NCI-H2227 (cell line): ENCODE measurements at regions not wholly inside any gene's neighbourhood (a gene's known extent, or its start where the extent isn't known, plus 50 kb on each side); places are given as distances from the start of the nearest gene placed in this dataset.
"Not testable (repeated sequence)": the region's sequence is repeated elsewhere in the genome, so short reads cannot be mapped to it uniquely, and the experiment has no call there.

Experiments
- DNase-seq: peaks from one replicate; lab custom pipeline; 2025; ENCODE audit not compliant: unreplicated experiment; lab: John Stamatoyannopoulos, UW

DNA sequence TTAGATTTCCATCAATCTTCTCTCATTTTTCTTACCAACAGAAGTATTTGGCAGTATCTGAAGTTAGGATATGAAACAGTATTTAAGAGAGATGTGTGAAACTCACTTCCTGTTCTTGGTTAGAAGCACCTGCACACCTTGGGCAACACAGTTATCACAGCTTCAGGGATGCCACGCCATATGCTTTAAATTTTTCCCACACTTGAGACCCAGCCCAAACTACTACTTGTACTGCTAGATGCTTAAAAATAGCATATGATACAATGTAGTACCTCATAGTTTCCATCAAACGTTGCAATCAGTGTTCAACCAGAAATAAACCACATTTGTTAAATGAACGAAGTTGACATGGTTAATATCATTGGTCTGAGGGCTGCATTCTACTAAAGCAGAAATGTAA, 725.1 kb upstream of the FRG1 start:
- no peak for DNase-seq

DNA sequence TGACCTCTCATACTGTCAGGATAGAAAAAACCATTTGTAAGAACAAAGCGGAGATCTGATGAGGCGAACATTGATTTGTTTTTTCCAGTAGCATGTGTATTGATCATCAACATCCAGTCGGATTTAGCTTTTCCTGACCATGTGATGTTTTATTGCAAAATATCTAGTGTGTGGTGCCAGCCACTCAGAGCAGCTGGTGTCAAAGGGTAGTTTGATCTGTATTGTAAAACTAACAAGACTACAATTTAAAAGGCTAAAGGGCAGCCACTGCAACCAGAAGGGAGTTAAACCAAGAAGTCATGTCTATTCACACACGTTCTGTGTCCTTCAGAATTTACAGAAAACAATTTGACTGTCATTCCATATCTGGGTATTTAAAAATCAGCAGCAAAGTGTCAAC, 719.0 kb upstream of the FRG1 start:
- no peak for DNase-seq

DNA sequence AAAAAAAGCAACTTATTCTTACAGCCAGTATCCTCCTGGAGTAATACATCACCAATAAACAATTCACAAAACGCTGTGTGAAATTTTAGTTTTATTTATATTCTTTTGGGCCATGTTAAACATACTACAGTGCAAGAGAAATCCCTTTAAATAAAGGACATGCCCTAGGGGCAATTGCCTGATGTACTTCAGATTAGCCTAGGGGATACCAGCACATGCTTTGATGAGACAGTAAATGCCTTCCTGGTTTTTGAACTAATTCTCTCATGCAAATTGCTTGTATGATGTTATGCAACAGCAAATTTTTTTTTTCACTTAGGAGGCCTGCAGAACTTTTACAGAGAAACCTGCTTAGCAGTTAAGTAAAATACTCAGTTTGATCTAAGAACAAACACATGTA, 711.9 kb upstream of the FRG1 start:
- no peak for DNase-seq

DNA sequence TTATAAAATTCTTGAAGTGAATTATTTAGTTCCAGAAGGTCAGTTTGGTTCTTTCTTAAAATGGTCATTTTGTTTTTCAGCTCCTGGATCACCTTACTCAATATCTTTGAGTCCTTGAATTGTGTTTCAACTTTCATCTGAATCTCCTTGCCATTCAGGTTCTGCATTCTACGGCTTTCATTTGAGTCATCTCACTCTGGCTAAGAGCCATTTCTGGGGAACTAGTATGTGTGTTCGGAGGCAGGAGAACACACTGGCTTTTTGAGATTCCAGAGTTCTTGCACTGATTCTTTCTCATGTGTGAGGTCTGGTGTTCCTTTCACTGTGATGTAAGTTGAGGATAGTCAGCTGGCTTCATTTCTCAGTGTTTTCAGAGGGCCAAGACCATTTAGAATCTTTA, 708.4 kb upstream of the FRG1 start:
- DNase-seq, result no peak

DNA sequence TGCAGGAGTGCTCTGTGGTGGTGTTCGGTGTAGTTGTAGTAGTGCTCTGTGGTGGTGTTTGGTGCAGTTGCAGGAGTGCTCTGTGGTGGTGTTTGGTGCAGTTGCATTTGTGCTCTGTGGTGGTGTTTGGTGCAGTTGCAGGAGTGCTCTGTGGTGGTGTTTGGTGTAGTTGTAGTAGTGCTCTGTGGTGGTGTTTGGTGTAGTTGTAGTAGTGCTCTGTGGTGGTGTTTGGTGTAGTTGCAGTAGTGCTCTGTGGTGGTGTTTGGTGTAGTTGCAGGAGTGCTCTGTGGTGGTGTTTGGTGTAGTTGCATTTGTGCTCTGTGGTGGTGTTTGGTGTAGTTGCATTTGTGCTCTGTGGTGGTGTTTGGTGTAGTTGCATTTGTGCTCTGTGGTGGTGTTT, 706.9 kb upstream of the FRG1 start:
- not testable (repeated sequence) for DNase-seq

DNA sequence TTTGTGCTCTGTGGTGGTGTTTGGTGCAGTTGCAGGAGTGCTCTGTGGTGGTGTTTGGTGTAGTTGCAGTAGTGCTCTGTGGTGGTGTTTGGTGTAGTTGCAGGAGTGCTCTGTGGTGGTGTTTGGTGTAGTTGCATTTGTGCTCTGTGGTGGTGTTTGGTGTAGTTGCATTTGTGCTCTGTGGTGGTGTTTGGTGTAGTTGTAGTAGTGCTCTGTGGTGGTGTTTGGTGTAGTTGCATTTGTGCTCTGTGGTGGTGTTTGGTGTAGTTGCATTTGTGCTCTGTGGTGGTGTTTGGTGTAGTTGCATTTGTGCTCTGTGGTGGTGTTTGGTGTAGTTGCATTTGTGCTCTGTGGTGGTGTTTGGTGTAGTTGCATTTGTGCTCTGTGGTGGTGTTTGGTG, 705.7 kb upstream of the FRG1 start:
- DNase-seq, result not testable (repeated sequence)

DNA sequence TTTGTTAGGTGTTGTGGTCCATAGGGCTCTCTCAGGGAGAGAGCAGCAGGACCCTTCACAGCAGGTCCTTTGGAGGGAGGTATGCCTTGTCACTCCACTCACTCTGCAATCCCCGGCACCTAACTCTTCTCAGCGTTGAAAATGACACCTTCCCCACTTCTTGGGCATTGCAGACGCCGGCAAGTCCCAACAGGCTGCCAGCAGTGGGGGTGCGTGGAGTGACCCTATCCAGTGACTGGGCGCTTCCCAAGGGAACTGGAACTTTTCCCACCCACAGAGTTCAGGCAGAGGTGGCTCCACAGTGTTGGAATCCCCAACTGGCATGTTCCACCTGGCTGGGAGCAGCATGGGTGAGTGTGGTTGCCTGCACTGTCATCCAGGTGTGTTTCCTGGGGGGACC, 705.1 kb upstream of the FRG1 start:
- no peak for DNase-seq

DNA sequence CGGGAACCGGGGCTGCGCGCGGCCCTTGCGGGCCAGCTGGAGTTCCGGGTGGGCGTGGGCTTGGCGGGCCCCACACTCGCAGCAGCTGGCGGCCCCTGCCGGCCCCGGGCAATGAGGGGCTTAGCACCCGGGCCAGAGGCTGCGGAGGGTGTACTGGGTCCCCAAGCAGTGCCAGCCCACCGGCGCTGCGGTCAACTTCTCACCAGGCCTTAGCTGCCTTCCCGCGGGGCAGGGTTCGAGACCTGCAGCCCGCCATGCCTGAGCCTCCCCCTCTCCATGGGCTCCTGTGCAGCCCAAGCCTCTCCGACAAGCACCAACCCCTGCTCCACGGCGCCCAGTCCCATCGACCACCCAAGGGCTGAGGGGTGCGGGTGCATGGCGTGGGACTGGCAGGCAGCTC, 704.4 kb upstream of the FRG1 start:
- DNase-seq, result not testable (repeated sequence)

DNA sequence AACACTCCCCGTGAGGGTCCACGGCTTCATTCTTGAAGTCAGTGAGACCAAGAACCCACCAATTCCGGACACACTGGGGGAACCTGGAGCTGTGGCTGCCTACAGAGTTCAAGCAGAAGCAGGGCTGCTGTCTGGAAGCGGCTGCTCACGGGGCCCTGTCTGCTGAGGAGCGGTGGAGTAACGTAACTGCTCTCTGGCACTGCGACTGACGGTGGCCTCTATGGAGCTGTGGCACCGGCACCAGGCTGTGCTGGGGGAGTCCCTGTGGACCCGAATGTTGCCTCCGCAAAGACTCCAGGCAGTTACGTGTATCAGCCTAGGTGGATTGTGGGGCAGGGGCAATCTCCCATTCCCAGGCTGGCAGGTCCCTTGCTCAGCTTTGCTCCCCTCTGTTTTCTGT, 703.3 kb upstream of the FRG1 start:
- no peak for DNase-seq

DNA sequence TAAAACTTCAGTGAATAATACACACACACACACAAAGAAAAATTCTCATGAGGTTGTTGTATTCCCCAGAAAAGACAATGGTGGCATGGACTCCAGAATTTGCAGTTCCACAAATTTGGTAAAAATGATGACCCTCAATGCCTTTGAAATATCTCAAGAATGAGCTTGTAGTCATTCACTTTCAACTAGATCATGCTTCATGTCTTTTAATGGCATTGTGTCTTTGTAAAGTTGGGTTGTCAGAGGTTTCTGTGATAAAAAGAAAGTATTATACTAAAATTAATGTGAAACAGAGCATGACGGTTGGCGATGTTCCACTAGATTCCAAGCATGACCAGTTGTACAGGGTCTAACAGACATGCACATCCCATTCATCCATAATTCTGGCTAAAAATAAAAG, 685.0 kb upstream of the FRG1 start:
- no peak for DNase-seq

DNA sequence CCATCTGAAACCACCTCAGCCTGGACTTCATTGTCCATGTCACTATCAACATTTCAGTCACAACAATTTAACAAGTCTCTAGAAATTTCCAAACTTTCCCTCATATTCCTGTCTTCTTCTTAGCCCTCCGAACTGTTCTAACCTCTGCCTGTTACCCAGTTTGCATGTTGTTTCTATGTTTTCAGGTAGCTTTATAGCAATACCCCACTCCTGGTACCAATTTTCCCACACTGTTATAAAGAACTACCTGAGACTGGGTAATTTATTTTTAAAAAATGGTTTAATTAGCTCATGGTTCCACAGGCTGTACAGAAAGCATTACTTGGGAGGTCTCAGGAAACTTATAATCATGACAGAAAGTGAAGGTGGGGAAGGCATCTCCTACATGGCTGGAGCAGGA, 679.2 kb upstream of the FRG1 start:
- DNase-seq, result no peak

DNA sequence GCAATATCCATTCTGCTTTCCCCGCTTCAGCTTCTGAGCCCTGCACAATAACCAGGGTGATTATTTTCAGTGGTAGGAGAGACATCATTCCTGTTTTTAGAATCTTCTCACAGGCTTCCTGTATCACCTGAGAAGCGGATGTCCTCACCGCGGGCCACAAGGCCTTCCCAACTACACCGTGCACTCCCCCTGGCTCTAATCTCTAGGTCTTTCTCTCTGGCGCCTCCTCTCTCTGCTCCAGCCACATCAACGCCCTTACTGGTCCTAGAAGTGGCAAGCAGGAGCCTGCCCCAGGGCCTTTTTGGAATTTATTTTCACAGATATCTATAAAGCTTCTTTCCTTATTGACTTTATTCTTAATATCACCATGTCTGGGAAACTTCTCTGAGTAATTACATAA, 675.2 kb upstream of the FRG1 start:
- no peak for DNase-seq

DNA sequence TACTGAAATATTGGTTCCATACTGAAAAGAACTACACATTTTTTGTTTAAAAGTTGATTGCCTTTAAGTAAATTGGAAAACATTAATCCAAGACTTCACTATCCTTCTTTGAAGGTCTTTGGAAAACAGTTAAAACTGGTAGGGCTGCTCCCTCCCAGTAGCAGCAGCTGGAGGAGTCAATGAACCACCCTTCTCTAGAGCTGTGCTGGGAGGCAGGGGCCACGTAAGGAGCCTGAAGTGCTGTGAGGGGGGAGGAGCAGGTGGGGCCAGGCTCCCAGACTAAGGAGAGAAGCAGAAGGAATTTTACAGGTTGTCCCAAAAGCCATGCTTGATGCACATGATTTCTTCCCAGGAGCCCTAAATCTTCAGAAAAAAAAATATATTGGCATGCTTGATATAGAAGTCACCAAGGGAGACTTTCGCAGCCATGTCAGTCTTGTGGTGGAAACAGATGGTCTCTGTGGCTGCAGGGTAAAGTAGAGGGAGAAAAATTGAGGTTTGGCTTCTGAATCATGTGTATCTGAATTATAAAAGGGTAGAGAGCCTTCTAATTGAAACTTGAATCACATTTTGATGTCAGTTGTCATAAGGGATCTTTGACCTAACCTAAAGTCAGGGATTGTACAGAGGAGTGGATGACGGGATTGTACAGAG, 673.2 kb upstream of the FRG1 start:
- no peak for DNase-seq

DNA sequence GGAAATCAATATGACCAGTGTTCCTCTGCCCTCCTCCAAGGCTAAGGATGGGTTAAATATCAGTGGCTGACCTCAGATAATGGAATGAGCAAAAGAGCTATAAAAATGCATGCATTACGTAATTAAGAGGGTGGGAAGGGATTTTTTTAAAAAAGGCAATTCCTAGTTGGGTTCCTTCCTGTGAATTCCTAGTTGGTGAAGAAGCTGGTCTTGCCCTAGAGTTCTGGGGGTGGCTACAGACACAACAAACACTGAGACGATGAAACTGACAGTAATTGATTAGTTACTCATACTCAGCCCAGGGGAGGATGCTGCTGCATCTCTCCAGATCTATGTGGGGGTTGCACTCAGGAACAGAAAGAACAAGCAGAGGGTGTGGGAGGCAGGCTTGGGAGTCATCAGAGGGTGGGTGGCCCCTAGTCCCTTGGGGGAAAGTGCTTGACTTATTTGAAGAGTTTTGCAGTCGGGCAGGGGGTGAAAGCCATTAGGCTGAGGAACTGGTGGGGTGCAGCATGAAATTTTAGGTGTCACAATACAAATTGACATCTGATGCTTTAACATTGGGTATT, 662.0 kb upstream of the FRG1 start:
- DNase-seq, result no peak

DNA sequence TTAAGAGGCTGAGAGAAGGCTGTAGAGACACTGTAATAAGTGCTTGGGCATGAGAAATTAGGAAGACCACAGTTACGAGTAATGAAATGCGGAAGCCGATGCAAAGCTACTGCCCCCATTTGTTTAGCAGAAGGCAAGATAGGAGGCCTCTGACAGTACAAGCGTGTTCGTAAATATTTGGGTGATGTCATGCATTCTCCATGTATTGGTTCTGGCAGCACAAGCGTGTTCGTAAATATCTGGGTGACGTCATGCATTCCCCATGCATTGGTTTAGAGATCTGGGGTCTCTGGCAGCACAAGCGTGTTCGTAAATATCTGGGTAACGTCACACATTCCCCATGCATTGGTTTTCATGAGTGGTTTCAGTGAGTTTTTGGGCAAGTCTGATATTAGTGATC, 661.5 kb upstream of the FRG1 start:
- no peak for DNase-seq

DNA sequence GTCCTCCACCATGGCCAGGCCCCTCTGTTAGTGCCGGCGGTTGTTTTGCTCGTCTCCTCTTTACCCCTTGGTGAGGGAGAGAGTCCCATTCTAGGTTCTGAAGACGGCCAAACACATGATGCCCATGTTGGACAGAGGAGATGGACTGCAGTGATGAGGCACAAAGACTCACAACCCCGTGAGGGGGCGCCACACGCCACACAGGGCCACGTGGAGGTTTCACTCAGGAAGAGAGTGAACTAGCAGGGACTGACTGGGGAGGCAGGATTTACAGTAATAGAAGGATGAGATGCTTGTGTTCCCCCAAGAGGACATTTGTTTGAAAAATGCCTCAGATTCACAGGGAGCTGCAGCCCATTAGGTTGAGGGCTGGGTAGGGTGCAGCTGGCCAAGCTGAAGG, 655.3 kb upstream of the FRG1 start:
- no peak for DNase-seq

DNA sequence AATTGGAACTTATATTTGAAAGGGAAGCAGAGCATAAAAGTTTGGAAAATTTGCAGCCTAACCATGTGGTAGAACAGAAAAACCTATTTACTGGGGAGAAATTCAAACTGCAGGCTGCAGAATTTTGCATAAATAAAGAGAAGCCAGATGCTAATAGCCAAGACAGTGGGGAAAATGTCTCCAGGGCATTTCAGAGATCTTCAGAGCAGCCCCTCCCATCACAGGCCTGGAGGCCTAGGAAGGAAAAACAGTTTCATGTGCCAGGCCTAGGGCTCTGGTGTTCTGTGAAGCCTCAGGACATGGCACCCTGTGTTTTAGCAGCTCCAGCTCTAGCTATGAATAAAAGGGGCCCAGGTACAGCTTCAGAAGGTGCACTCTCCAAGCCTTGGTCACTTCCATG, 648.7 kb upstream of the FRG1 start:
- DNase-seq, result no peak

DNA sequence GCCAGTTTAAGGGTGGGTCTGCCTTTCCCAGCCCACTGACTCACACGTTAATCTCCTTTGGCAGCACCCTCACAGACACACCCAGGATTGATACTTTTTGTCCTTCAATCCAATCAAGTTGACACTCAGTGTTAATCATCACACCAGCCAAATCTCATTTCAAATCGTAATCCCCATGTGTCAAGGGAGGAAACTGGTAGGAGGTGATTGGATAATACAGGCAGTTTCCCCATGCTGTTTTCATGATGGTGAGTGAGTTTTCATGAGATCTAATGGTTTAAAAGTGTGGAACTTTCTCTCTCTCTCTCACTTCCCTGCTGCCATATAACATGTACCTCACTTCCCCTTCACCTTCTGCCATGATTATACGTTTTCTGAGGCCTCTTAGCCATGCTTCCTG, 647.2 kb upstream of the FRG1 start:
- DNase-seq, result no peak

DNA sequence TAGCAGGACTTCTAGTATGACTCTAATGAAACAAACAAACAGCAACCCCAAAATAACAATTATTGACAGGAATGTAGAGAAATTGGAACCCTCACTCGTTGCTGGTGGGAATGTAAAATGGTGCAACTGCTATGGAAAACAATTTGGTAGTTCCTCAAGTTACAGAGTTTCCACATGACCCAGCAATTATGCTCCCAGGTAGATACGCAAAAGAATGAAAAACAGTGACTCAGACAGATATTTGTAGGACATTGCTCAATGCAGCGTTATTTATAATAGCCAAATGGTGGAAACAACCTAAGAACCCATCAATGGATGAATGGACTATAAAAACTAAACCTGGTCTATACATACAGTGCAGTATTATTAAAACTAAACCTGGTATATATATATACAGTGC, 646.1 kb upstream of the FRG1 start:
- DNase-seq, result no peak

DNA sequence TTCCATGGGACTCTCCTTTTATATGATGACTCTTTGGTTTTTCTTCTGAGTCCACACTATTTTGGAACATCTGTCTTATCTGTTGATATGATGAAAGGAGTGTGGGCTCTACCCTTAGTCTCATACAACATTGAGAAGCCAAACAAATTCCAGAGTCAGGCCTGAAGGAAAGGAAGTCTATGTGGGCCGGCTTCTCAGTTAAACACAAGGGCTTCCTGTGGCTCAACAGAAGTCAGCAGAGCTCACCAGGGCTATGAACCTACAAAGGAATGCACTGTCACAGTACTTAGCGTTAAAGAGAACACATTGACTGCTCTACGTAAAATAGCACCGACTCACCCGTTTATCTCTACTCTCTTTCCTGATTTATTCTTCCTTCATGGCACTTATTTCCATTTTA, 641.0 kb upstream of the FRG1 start:
- no peak for DNase-seq

DNA sequence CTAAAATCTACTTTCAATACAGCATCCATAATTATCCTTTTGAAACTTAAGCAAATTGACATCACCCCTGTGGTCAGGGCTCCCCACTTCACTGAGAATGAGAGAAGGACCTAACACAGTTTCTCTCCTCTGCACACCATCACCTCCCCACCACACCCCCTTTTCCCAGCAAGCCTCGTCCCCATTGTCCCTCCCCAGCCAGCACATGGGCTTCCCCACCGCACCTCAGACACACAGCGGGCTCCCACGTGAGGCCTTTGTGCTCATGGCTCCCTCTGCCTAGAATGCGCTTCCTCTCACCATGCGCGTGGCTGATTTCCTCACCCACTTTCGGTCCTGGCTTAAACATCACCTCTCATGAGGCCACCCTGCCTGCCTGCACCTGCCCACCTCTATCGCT, 639.0 kb upstream of the FRG1 start:
- DNase-seq, result no peak

DNA sequence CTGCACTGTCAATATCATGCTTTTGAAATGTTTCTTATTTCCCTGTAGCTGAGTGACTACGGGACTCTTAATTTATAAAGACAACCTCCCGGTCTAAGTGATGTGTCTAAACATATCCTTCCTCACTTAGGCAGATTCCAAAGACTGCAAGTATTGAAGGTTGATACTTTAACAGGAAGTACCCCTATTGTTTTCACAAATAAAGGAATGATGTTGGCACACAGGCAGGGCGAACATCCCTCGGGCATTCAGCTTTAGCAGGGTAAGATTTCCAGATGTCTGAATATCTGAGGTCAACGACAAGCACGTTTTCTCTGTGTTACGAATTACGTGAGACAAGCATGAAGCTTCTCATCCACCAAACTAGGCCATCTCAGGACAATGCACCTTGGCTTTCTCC, 638.0 kb upstream of the FRG1 start:
- DNase-seq, result no peak

DNA sequence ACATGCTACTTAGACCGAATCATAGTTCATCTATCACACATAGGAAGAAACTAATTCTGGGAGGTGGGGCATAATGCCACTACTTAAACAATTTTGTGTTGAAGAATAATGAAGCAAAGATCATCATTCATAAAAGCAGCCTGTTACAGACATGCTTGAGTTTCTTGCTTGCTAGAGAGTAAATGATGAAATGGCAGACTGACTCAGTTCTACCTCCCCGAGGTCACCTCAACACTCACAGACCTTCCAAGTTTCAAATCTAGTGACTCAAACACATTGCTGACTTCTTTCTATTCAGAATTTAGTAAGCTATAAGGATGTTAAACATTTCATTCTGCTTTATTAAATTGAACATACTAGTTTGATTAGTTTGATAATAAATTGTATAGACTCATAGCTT, 636.5 kb upstream of the FRG1 start:
- DNase-seq, result no peak
